Thoracic aorta (tissue), 2 donors: ENCODE measurements at regions not wholly inside any gene's neighbourhood (a gene's known extent, or its start where the extent isn't known, plus 50 kb on each side); places are given as distances from the start of the nearest gene placed in this dataset.

Experiments
- ATAC-seq: fragments of 150-250 bp; one replicate; pipeline ENCODE4 v1.8.0; 2017; ENCODE audit warnings: low read depth; ENCODE audit not compliant: insufficient number of reproducible peaks, low FRiP score
- DNase-seq: peaks from one replicate; pipeline ENCODE4 v3.0.0-alpha.2; 2020; ENCODE audit warnings: low spot score
- H3K27ac ChIP-seq, 2 donors: fragments of 200-600 bp; sonication (generic); 1 replicate in 1 of 2; 2 replicates in 1 of 2; pipeline ENCODE4 v1.5.1; 2016; ENCODE audit warnings: mild to moderate bottlenecking in 2 of 2, moderate library complexity in 2 of 2
- H3K27me3 ChIP-seq: fragments of 200-600 bp; sonication (generic); replicated peaks from 2 replicates; pipeline ENCODE4 v1.6.0; 2016; ENCODE audit warnings: mild to moderate bottlenecking; ENCODE audit not compliant: insufficient read depth
- H3K36me3 ChIP-seq: fragments of 200-600 bp; sonication (generic); one replicate; pipeline ENCODE4 v1.5.1; 2016
- H3K4me1 ChIP-seq, 2 donors: fragments of 200-600 bp; sonication (generic); 1 replicate in 1 of 2; 2 replicates in 1 of 2; pipeline versions ENCODE4 v1.5.1 to v1.6.0; 2016; ENCODE audit warnings: low read depth in 2 of 2, mild to moderate bottlenecking in 1 of 2; ENCODE audit not compliant: control insufficient read depth in 1 of 2
- H3K4me3 ChIP-seq: fragments of 200-600 bp; sonication (generic); 2 replicates; pipeline ENCODE4 v1.5.1; 2016; ENCODE audit warnings: mild to moderate bottlenecking
- H3K9me3 ChIP-seq: fragments of 200-600 bp; sonication (generic); 2 replicates; pipeline ENCODE4 v1.5.1; 2016
- TF ChIP-seq, protein P1 (sequence below): fragments of 200-600 bp; sonication (generic); IDR thresholded peaks from one replicate; pipeline ENCODE4 v1.5.1; 2019; ENCODE audit warnings: antibody characterized with exemption

DNA sequence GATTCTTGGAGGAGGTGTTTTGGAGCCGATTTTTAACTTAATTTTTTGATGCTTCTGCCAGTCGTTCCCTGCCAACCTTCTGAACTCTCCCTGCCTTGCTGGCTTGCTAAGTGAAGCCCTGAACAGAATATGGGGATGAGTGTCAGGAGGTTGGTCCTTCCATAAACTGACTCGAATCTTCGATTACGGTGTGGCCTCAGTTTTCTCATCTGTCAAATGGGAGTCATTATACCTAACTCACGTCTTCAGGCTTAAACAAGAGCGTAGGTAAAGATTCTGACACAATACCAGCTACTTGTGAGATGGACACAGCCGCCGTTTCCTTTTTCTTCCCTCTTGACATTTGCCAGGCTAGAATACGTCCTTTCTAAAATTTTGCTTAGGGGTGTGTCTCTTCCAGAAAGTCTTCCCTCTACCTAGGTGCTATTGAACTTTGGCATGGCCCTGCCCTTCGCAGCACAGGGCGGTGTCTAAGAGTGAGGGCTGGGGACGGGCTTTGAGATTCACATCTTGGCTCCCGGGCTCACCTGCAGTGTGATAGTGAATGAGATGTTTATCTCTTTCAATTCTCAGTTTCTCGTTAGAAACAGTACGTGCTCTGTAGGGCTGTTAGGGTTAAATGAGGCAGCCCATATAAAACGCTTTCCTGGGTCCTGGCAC, 190.6 kb upstream of the SDK2 start:
- DNase-seq, result no peak
- TF ChIP-seq, protein P1, sequence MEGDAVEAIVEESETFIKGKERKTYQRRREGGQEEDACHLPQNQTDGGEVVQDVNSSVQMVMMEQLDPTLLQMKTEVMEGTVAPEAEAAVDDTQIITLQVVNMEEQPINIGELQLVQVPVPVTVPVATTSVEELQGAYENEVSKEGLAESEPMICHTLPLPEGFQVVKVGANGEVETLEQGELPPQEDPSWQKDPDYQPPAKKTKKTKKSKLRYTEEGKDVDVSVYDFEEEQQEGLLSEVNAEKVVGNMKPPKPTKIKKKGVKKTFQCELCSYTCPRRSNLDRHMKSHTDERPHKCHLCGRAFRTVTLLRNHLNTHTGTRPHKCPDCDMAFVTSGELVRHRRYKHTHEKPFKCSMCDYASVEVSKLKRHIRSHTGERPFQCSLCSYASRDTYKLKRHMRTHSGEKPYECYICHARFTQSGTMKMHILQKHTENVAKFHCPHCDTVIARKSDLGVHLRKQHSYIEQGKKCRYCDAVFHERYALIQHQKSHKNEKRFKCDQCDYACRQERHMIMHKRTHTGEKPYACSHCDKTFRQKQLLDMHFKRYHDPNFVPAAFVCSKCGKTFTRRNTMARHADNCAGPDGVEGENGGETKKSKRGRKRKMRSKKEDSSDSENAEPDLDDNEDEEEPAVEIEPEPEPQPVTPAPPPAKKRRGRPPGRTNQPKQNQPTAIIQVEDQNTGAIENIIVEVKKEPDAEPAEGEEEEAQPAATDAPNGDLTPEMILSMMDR, result no peak
- H3K27ac ChIP-seq, result no peak overlapping the region
- no peaks in the 10 kb centered on the region for H3K36me3 ChIP-seq
- H3K4me1 ChIP-seq, result no peaks in the 10 kb centered on the region
- H3K27me3 ChIP-seq, result peaks cover 5% of the 10 kb centered on the region
- no peak for ATAC-seq
- no peaks in the 10 kb centered on the region for H3K9me3 ChIP-seq
- no peak overlapping the region for H3K4me3 ChIP-seq

GRCh38 chr17:73835605-73836004, 191.4 kb upstream of the SDK2 start:
- DNase-seq, result no peak
- Histone ChIP-seq H3K4me1 (no peaks in the 10 kb centered on the region), H3K27me3 (peaks cover 5% of the 10 kb centered on the region), H3K4me3 (no peak overlapping the region), H3K9me3 (no peaks in the 10 kb centered on the region), H3K27ac (no peak overlapping the region), H3K36me3 (no peaks in the 10 kb centered on the region)
- TF ChIP-seq, protein P1, result no peak
- no peak for ATAC-seq

- no peaks in the 10 kb centered on the region for H3K36me3 ChIP-seq
- no peak for ATAC-seq
- H3K27ac ChIP-seq, result no peak overlapping the region
- DNase-seq, result no peak
- no peaks in the 10 kb centered on the region for H3K9me3 ChIP-seq
- TF ChIP-seq, protein P1, result no peak
- no peak overlapping the region for H3K4me3 ChIP-seq
- H3K4me1 ChIP-seq, result no peaks in the 10 kb centered on the region
- peaks cover 5% of the 10 kb centered on the region for H3K27me3 ChIP-seq
Measured at GRCh38 chr17:73838815-73839214, 194.6 kb upstream of the SDK2 start.

GRCh38 chr17:73840829-73841228, 196.6 kb upstream of the SDK2 start:
- peaks cover 1% of the 10 kb centered on the region for H3K27me3 ChIP-seq
- no peaks in the 10 kb centered on the region for H3K9me3 ChIP-seq
- no peak for ATAC-seq

GRCh38 chr17:73841431-73842060, 197.3 kb upstream of the SDK2 start:
- H3K4me1 ChIP-seq, result no peaks in the 10 kb centered on the region
- TF ChIP-seq, protein P1, result no peak
- ATAC-seq, result no peak
- H3K4me3 ChIP-seq, result no peak overlapping the region
- H3K27me3 ChIP-seq, result no peaks in the 10 kb centered on the region
- no peaks in the 10 kb centered on the region for H3K9me3 ChIP-seq
- H3K36me3 ChIP-seq, result no peaks in the 10 kb centered on the region
- DNase-seq, result no peak
- no peak overlapping the region for H3K27ac ChIP-seq

More at GRCh38 chr17:73840829-73841228, 196.6 kb upstream of the SDK2 start:
- Histone ChIP-seq H3K27ac (no peak overlapping the region), H3K4me1 (no peaks in the 10 kb centered on the region), H3K4me3 (no peak overlapping the region), H3K36me3 (no peaks in the 10 kb centered on the region)
- no peak for DNase-seq
- TF ChIP-seq, protein P1, result no peak
